Uterus (tissue), 2 donors: ENCODE measurements at regions not wholly inside any gene's neighbourhood (a gene's known extent, or its start where the extent isn't known, plus 50 kb on each side); places are given as distances from the start of the nearest gene placed in this dataset.
"Not testable (repeated sequence)": the region's sequence is repeated elsewhere in the genome, so short reads cannot be mapped to it uniquely, and the experiment has no call there.

ENCODE experiments used
- POLR2A ChIP-seq, 2 donors: fragments of 450-650 bp; IDR thresholded peaks; one replicate each; pipeline ENCODE4 v1.6.1; 2016; ENCODE audit warnings: antibody characterized with exemption in 2 of 2, mild to moderate bottlenecking in 1 of 2, moderate library complexity in 1 of 2
- TF ChIP-seq, protein P1 (sequence below), 4 experiments: fragments of 200-600 bp in 2 of 4; fragments of 450-650 bp in 2 of 4; sonication (generic) in 2 of 4; IDR thresholded peaks; one replicate each; pipeline ENCODE4 v1.5.1; 2016 to 2019; ENCODE audit warnings: antibody characterized with exemption in 4 of 4, mild to moderate bottlenecking in 2 of 4, moderate library complexity in 1 of 4

GRCh38 chr5:32527321-32527720 is 58.0 kb upstream of the SUB1 start:
- TF ChIP-seq POLR2A (IDR thresholded peaks at IDR 0.05) = not testable (repeated sequence)
- TF ChIP-seq, protein P1, sequence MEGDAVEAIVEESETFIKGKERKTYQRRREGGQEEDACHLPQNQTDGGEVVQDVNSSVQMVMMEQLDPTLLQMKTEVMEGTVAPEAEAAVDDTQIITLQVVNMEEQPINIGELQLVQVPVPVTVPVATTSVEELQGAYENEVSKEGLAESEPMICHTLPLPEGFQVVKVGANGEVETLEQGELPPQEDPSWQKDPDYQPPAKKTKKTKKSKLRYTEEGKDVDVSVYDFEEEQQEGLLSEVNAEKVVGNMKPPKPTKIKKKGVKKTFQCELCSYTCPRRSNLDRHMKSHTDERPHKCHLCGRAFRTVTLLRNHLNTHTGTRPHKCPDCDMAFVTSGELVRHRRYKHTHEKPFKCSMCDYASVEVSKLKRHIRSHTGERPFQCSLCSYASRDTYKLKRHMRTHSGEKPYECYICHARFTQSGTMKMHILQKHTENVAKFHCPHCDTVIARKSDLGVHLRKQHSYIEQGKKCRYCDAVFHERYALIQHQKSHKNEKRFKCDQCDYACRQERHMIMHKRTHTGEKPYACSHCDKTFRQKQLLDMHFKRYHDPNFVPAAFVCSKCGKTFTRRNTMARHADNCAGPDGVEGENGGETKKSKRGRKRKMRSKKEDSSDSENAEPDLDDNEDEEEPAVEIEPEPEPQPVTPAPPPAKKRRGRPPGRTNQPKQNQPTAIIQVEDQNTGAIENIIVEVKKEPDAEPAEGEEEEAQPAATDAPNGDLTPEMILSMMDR (IDR thresholded peaks at IDR 0.05) = not testable (repeated sequence)
